Fibroblast of villous mesenchyme (primary cell): ENCODE measurements at regions not wholly inside any gene's neighbourhood (a gene's known extent, or its start where the extent isn't known, plus 50 kb on each side); places are given as distances from the start of the nearest gene placed in this dataset.
A peak's percentile ranks its signal among the peaks of the same experiment; 100 is the strongest.

Experiments
- DNase-seq: peaks from one replicate; pipeline ENCODE4 v3.0.0-alpha.2; 2010; ENCODE audit warnings: low read depth
- H3K4me3 ChIP-seq: 2 replicates; pipeline ENCODE4 v1.5.1; 2011; ENCODE audit warnings: low read depth, mild to moderate bottlenecking, low read length
- TF ChIP-seq, protein P1 (sequence below): IDR thresholded peaks from 2 replicates; pipeline ENCODE4 v1.5.1; 2012; ENCODE audit warnings: low read depth, mild to moderate bottlenecking, low read length; ENCODE audit not compliant: insufficient read depth

DNA sequence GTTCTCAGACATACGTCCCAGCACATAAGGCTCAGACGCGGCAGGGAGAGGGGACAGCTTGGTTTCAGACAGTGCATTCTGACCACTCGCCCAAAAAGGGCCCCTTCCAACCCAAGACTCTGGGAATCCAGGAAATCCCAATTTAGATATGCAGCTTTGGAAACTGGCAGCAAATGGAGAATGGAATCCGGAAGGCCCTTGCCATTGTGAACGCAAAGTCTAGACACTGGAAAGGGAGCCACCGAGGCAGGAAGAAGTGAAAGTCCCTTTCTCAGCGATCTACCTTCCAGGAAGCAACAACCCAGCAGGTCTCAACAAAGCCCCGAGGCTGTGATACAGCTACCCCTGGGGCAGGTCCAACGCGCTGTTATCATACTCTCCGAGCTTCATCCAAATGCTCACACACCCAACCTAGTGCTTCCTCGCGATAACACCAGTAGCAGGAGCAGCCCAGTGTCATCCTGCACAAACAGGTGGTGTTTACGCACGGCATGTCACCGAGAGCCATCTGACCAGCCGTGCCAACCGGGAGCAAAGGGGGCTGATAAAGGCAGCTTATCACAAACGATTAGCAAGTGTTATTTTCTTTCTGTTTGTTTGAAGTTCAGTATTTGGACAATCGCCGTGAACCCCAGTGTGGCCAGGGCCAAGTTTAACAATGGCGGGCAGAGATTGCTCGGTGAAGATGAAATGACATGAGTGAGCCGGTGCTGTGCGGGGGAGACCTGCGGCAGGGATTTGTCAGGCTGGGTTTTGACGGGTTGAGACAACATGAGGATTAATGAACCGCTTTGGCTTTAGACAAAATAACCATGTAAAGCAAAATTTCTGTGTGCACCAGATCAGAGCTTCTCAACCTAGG, 240.6 kb downstream of the FOXL1 start:
- TF ChIP-seq, protein P1, sequence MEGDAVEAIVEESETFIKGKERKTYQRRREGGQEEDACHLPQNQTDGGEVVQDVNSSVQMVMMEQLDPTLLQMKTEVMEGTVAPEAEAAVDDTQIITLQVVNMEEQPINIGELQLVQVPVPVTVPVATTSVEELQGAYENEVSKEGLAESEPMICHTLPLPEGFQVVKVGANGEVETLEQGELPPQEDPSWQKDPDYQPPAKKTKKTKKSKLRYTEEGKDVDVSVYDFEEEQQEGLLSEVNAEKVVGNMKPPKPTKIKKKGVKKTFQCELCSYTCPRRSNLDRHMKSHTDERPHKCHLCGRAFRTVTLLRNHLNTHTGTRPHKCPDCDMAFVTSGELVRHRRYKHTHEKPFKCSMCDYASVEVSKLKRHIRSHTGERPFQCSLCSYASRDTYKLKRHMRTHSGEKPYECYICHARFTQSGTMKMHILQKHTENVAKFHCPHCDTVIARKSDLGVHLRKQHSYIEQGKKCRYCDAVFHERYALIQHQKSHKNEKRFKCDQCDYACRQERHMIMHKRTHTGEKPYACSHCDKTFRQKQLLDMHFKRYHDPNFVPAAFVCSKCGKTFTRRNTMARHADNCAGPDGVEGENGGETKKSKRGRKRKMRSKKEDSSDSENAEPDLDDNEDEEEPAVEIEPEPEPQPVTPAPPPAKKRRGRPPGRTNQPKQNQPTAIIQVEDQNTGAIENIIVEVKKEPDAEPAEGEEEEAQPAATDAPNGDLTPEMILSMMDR = no peak
- no peak for DNase-seq
- no peak overlapping the region for H3K4me3 ChIP-seq

GRCh38 chr16:86819533-86819892, 241.2 kb downstream of the FOXL1 start:
- TF ChIP-seq, protein P1 = peak; percentile 38
- no peak for DNase-seq
- H3K4me3 ChIP-seq = no peak overlapping the region

GRCh38 chr16:86821895-86822294, 243.5 kb downstream of the FOXL1 start:
- TF ChIP-seq, protein P1 = no peak
- no peak for DNase-seq
- H3K4me3 ChIP-seq = no peak overlapping the region

GRCh38 chr16:86823125-86823524, 244.8 kb downstream of the FOXL1 start:
- TF ChIP-seq, protein P1 = no peak
- no peak overlapping the region for H3K4me3 ChIP-seq
- no peak for DNase-seq

GRCh38 chr16:86823888-86824671, 245.7 kb downstream of the FOXL1 start:
- H3K4me3 ChIP-seq = no peak overlapping the region
- TF ChIP-seq, protein P1 = no peak
- peak; percentile 20 for DNase-seq

DNA sequence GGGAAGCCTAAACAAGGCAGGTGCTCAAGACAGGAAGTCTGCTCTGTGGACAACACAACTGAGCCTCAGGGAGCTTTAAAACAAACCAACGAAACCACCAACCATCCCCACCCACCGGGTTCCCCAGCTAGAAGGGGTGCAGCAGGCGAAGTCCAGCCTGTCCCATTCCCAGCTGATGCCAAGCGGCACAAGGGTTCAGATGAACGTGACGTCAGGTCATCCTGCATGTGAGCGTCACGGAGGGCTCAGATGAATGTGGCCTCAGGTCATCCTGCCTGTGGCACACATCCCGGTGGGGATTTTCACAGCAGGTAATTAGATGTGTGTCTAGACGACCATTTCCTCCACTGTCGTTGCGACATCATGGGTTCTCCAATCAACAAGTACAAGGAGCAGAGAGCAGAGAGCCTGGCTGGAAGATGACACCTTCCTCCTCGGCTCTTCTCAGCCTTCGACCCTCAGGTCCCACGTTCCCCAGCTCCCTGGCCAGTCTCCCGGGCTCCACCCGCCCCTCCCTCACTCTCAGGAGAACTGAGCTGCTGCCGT, 246.5 kb downstream of the FOXL1 start:
- TF ChIP-seq, protein P1 = no peak
- no peak overlapping the region for H3K4me3 ChIP-seq
- DNase-seq = peak; percentile 20
